A673 (cell line): ENCODE measurements at regions not wholly inside any gene's neighbourhood (a gene's known extent, or its start where the extent isn't known, plus 50 kb on each side); places are given as distances from the start of the nearest gene placed in this dataset.
A peak's percentile ranks its signal among the peaks of the same experiment; 100 is the strongest.

Source experiments
- BruUV-seq: library from RNA; stranded (reverse); fragments of 400-500 nt; replicated peaks from 2 replicates; lab custom pipeline; 2021; lab: Mats Ljungman, UMichigan
- CTCF ChIA-PET: fragments of 300-600 bp; sonication (Branson Sonifier 250); formaldehyde crosslinking; loops from one replicate; lab custom pipeline; 2022; ENCODE audit warnings: antibody characterized with exemption; lab: Charles Lee
- POLR2A ChIA-PET: fragments of 300-600 bp; sonication (Branson Sonifier 250); formaldehyde crosslinking; loops from one replicate; lab custom pipeline; 2022; ENCODE audit warnings: antibody characterized with exemption; ENCODE audit not compliant: low non-redundant PET; lab: Charles Lee
- DNase-seq: peaks from one replicate; pipeline ENCODE4 v3.0.0-alpha.2; 2015; ENCODE audit warnings: low spot score
- H3K27ac ChIP-seq: fragments of 200-600 bp; sonication (generic); 2 replicates; pipeline ENCODE4 v1.5.1; 2016; ENCODE audit warnings: mixed run types, low read depth, mild to moderate bottlenecking, mixed read lengths, antibody characterized with exemption, low read length; ENCODE audit not compliant: poor library complexity, severe bottlenecking
- H3K27me3 ChIP-seq: fragments of 200-600 bp; sonication (generic); replicated peaks from 2 replicates; pipeline ENCODE4 v1.6.1; 2017; ENCODE audit warnings: mixed run types, low read depth, mild to moderate bottlenecking, mixed read lengths, antibody characterized with exemption, low read length; ENCODE audit not compliant: insufficient read depth, poor library complexity
- H3K36me3 ChIP-seq: fragments of 200-600 bp; sonication (generic); 2 replicates; pipeline ENCODE4 v1.6.1; 2016; ENCODE audit warnings: mixed run types, mild to moderate bottlenecking, mixed read lengths, antibody characterized with exemption, low read length; ENCODE audit not compliant: insufficient read depth, poor library complexity, severe bottlenecking
- H3K4me1 ChIP-seq: fragments of 200-600 bp; sonication (generic); 2 replicates; pipeline ENCODE4 v1.6.1; 2017; ENCODE audit warnings: mixed run types, mild to moderate bottlenecking, mixed read lengths, antibody characterized with exemption, low read length; ENCODE audit not compliant: insufficient read depth, poor library complexity, severe bottlenecking
- H3K4me3 ChIP-seq: fragments of 200-600 bp; sonication (generic); 2 replicates; pipeline ENCODE4 v1.5.1; 2016; ENCODE audit warnings: low read depth, mixed run types, mild to moderate bottlenecking, mixed read lengths, low read length; ENCODE audit not compliant: poor library complexity, severe bottlenecking
- H3K9me3 ChIP-seq: fragments of 200-600 bp; sonication (generic); 2 replicates; pipeline ENCODE4 v1.6.1; 2016; ENCODE audit warnings: mixed run types, low read depth, mild to moderate bottlenecking, mixed read lengths, antibody characterized with exemption, low read length; ENCODE audit not compliant: poor library complexity, severe bottlenecking
- EZH2 ChIP-seq: fragments of 200-600 bp; sonication (generic); IDR thresholded peaks from 2 replicates; pipeline ENCODE4 v1.6.1; 2017; ENCODE audit warnings: borderline replicate concordance, low read depth, mild to moderate bottlenecking, mixed read lengths, antibody characterized with exemption, low read length; ENCODE audit not compliant: poor library complexity, severe bottlenecking
- intact Hi-C: fragments of 100-400 bp; cut with micrococcal nuclease; formaldehyde crosslinking; loops from one replicate; pipeline ENCODE4 v1.10.0; 2022; ENCODE audit not compliant: unreplicated experiment
- TF ChIP-seq, protein P1 (sequence below): fragments of 300-800, 200-600 bp; sonication (generic); conservative IDR thresholded peaks from 2 replicates; pipeline ENCODE4 v1.5.1; 2017; ENCODE audit warnings: low read depth, mild to moderate bottlenecking, antibody characterized with exemption, low read length, moderate library complexity, mixed read lengths

DNA sequence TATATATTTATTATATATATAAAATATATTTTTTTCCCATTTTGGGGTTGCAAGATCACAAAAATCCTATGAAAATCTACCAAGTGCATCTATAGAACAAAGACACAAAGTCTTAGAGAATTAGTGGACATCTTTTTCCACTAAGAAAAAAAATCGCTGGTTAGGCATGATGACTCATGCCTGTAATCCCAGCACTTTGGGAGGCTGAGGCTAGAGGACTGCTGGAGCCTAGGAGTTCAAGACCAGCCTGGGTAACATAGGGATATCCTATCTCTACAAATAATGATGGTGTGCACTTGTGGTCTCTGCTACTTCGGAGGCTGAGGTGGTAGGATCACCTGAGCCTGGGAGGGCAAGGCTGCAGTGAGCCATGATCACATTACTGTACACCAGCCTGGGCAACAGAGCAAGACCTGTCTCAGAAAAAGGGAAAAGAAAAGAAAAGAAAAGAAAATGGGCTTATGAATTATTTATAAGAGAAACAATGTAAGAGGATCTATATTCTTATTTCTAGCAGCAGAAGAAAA lies 185.1 kb upstream of the PSMD7 start:
- DNase-seq, result no peak
- ChIA-PET POLR2A (no interaction called here), CTCF (no interaction called here)
- H3K27me3 ChIP-seq, result no peaks in the 10 kb centered on the region
- TF ChIP-seq, protein P1, sequence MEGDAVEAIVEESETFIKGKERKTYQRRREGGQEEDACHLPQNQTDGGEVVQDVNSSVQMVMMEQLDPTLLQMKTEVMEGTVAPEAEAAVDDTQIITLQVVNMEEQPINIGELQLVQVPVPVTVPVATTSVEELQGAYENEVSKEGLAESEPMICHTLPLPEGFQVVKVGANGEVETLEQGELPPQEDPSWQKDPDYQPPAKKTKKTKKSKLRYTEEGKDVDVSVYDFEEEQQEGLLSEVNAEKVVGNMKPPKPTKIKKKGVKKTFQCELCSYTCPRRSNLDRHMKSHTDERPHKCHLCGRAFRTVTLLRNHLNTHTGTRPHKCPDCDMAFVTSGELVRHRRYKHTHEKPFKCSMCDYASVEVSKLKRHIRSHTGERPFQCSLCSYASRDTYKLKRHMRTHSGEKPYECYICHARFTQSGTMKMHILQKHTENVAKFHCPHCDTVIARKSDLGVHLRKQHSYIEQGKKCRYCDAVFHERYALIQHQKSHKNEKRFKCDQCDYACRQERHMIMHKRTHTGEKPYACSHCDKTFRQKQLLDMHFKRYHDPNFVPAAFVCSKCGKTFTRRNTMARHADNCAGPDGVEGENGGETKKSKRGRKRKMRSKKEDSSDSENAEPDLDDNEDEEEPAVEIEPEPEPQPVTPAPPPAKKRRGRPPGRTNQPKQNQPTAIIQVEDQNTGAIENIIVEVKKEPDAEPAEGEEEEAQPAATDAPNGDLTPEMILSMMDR, result no peak
- TF ChIP-seq EZH2, result no peak
- no peaks in the 10 kb centered on the region for H3K36me3 ChIP-seq
- peaks cover 6% of the 10 kb centered on the region for H3K4me1 ChIP-seq
- H3K9me3 ChIP-seq, result no peaks in the 10 kb centered on the region
- no peak overlapping the region for H3K4me3 ChIP-seq
- no TSS peak for BruUV-seq
- intact Hi-C loops, result no loop called here
- no peak overlapping the region for H3K27ac ChIP-seq

DNA sequence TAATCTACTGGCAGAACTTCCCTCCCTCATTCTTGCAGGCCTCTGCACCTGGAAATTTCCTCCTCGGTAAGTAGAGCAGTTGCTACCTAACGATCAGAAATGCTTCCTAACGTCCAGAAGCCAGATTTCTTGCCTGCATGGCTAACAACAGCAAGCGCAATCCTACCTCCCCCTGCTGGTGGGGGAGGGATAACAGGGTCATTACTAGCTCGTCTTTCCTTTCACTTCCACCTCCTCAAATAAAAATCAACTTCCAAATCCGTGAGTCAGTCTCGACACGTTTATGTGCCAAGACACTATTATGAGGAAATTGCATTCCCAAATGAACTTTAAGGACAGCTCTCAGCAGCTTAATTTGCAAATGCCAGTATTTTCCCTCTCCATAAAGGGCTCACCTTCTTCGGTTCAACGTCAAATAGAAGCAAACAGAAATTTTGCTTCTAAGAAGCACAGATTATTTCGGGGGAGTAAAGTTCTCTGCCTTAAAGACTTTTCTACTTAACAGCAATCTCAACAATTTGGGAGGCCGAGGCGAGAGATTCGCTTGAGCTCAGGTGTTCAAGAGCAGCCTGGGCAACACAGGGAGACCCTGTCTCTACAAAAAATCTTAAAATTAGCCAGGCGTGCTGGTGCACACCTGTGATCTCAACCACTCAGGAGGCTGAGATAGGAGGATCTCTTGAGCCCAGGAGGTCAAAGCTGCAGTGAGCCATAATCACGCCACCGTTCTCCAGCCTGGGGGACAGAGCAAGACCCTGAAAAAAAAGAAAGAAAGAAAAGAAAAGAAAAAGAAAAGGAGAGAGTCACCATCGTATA lies 188.6 kb upstream of the PSMD7 start:
- ChIA-PET CTCF (interaction anchor here (0.5 to 1.3 kb wide), 3 partner anchors 44 to 201 kb away, joined by 3 to 10 read pairs (median 5); no protein-coding TSS in a partner anchor), POLR2A (no interaction called here)
- BruUV-seq, result no TSS peak

DNA sequence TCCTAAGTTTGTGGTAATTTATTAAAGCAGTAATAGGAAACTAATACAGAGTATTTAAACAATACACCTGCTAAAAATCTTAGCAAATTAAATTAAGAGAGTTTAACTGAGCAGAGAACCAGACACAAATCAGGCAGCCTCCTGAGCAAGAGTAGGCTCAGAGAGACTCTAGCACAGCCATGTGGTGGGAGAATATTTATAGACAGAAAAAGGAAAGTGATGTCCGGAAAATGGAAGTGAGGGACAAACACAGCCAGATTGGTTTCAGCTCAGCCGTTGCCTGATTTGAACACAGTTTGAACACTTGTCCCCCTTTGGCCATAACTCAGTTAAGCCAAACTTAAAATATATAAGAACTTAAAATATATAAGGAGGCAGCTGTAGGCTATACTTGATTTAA lies 192.6 kb upstream of the PSMD7 start:
- no peak overlapping the region for H3K4me3 ChIP-seq
- peaks cover 23% of the 10 kb centered on the region for H3K4me1 ChIP-seq
- DNase-seq, result no peak
- H3K27ac ChIP-seq, result no peak overlapping the region
- ChIA-PET CTCF (no interaction called here), POLR2A (no interaction called here)
- intact Hi-C loops, result loop anchor here (5.0 to 10.0 kb wide), 3 partner anchors 48 to 149 kb away; no protein-coding TSS in a partner anchor
- no TSS peak for BruUV-seq
- H3K9me3 ChIP-seq, result no peaks in the 10 kb centered on the region
- TF ChIP-seq, protein P1, result peak; percentile 33; the same call in 1 of the 2 replicates
- no peak for TF ChIP-seq EZH2
- no peaks in the 10 kb centered on the region for H3K36me3 ChIP-seq
- no peaks in the 10 kb centered on the region for H3K27me3 ChIP-seq

More for the DNA sequence above, 188.6 kb upstream of the PSMD7 start:
- H3K4me3 ChIP-seq, result peak overlapping the region; percentile 21
- H3K4me1 ChIP-seq, result peaks cover 6% of the 10 kb centered on the region
- H3K9me3 ChIP-seq, result no peaks in the 10 kb centered on the region
- DNase-seq, result peak; percentile 79
- H3K36me3 ChIP-seq, result no peaks in the 10 kb centered on the region
- TF ChIP-seq, protein P1, result peak; percentile 86
- TF ChIP-seq EZH2, result no peak
- intact Hi-C loops, result loop anchor here (5.0 to 10.0 kb wide), 3 partner anchors 119 to 169 kb away; no protein-coding TSS in a partner anchor
- H3K27ac ChIP-seq, result no peak overlapping the region
- H3K27me3 ChIP-seq, result no peaks in the 10 kb centered on the region
